D721Med (cell line): ENCODE measurements at regions not wholly inside any gene's neighbourhood (a gene's known extent, or its start where the extent isn't known, plus 50 kb on each side); places are given as distances from the start of the nearest gene placed in this dataset.
"Not testable (repeated sequence)": the region's sequence is repeated elsewhere in the genome, so short reads cannot be mapped to it uniquely, and the experiment has no call there.

ENCODE experiments used
- DNase-seq: peaks from one replicate; pipeline ENCODE4 v3.0.0; 2011; ENCODE audit warnings: low spot score; ENCODE audit not compliant: insufficient read length
- FAIRE-seq: peaks from 2 replicates; lab custom pipeline; 2011; peaks lifted over from hg19 to GRCh38; lab: Jason Lieb, UNC
- TF ChIP-seq, protein P1 (sequence below): IDR thresholded peaks from 2 replicates; pipeline ENCODE4 v1.5.1; 2012; ENCODE audit warnings: mild to moderate bottlenecking, control low read depth; ENCODE audit not compliant: insufficient read depth; ENCODE audit errors: missing control alignments

GRCh38 chr4:14415146-14415545 is 587.1 kb upstream of the CPEB2 start:
- TF ChIP-seq, protein P1, sequence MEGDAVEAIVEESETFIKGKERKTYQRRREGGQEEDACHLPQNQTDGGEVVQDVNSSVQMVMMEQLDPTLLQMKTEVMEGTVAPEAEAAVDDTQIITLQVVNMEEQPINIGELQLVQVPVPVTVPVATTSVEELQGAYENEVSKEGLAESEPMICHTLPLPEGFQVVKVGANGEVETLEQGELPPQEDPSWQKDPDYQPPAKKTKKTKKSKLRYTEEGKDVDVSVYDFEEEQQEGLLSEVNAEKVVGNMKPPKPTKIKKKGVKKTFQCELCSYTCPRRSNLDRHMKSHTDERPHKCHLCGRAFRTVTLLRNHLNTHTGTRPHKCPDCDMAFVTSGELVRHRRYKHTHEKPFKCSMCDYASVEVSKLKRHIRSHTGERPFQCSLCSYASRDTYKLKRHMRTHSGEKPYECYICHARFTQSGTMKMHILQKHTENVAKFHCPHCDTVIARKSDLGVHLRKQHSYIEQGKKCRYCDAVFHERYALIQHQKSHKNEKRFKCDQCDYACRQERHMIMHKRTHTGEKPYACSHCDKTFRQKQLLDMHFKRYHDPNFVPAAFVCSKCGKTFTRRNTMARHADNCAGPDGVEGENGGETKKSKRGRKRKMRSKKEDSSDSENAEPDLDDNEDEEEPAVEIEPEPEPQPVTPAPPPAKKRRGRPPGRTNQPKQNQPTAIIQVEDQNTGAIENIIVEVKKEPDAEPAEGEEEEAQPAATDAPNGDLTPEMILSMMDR, result no peak
- no peak for FAIRE-seq

GRCh38 chr4:14419516-14419915 is 582.8 kb upstream of the CPEB2 start:
- FAIRE-seq, result no peak
- TF ChIP-seq, protein P1, result no peak

More at GRCh38 chr4:14415146-14415545, 587.1 kb upstream of the CPEB2 start:
- no peak for DNase-seq

GRCh38 chr4:14426297-14426696 is 576.0 kb upstream of the CPEB2 start:
- not testable (repeated sequence) for DNase-seq

More at GRCh38 chr4:14419516-14419915, 582.8 kb upstream of the CPEB2 start:
- DNase-seq, result no peak

DNA sequence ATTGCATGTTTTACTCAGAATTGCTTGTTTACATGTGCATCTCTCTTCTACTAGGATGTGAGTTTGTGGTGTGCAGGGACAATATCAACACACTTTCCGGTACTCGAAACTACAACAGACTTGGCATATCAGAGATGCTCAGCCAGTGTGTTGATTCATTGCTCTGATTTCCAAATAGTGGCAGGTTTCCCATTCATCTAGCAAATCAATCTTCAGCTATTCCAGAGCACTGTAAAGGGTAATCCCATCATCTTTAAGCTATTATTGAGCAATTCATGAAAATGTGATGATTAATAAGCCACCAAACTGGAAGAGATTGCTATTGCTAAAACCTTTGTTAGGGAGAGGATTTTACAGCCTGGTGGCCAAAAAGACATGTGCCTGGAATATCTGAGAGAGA is 574.2 kb upstream of the CPEB2 start:
- DNase-seq (no peak), FAIRE-seq (no peak)
- TF ChIP-seq, protein P1, result no peak

More at GRCh38 chr4:14426297-14426696, 576.0 kb upstream of the CPEB2 start:
- FAIRE-seq, result not testable (repeated sequence)

- TF ChIP-seq, protein P1, result no peak
- FAIRE-seq, result no peak
- DNase-seq, result no peak
Observed at GRCh38 chr4:14431155-14432134, 570.8 kb upstream of the CPEB2 start.

- TF ChIP-seq, protein P1, result no peak
- no peak for DNase-seq
- FAIRE-seq, result no peak
Observed at GRCh38 chr4:14434483-14434882, 567.8 kb upstream of the CPEB2 start.

GRCh38 chr4:14434916-14435315 is 567.4 kb upstream of the CPEB2 start:
- TF ChIP-seq, protein P1, result no peak
- FAIRE-seq (no peak), DNase-seq (no peak)
